Erythroblast (primary cell): ENCODE measurements at regions not wholly inside any gene's neighbourhood (a gene's known extent, or its start where the extent isn't known, plus 50 kb on each side); places are given as distances from the start of the nearest gene placed in this dataset.
A peak's percentile ranks its signal among the peaks of the same experiment; 100 is the strongest.
"Not testable (repeated sequence)": the region's sequence is repeated elsewhere in the genome, so short reads cannot be mapped to it uniquely, and the experiment has no call there.

Experiments used
- DNase-seq, 2 experiments: peaks; one replicate each; lab custom pipeline; 2025; lab: John Stamatoyannopoulos, UW
- GATA1 ChIP-seq: IDR thresholded peaks from 2 replicates; pipeline ENCODE4 v1.6.1; 2011; ENCODE audit warnings: low read depth, mild to moderate bottlenecking, control low read depth, low read length, moderate library complexity
- POLR2A ChIP-seq: IDR thresholded peaks from 2 replicates; pipeline ENCODE4 v1.6.1; 2011; ENCODE audit warnings: mild to moderate bottlenecking, low read length

DNA sequence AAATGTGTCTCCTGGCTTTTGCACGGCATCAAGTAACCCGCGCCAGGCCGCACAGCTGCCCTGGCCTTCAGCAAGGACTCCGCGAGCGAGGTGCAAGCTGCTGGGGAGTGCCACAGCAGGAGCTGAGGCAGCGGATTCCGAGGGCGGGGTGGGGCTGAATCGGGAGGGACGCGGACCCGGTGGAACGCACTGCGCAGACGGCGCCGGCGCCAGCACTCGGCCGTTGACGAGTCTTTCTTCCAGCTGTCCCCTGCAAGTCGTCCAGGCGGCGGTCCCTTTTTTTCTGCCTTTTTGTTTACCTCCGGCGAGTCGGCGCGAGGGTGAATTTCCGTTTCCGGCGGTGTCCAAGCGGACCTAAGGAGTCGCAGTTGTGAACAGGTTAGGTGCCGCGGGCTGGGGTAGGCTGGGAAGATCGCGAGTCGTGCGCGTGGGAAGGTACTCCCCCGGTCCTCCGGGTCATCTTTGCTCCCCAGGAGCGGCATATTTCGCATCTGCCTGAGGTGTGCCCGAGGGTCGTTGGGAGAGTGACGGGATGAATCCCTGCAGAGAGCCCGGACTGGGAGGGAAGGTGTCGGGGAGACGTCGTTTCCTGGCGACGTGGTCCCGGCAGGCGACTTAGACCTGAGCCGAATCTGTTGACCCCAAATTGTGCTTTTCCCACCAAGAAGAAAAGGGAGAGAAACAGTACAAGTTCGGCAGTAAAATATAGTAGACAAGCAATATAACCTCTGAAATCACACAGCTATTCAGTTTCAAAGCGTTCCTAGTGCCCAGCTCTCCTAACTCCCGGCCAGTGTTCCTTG, 124.5 kb upstream of the PTPN20 start:
- peak; percentile 48 for TF ChIP-seq POLR2A
- DNase-seq, result peak; percentile 73 to 79

DNA sequence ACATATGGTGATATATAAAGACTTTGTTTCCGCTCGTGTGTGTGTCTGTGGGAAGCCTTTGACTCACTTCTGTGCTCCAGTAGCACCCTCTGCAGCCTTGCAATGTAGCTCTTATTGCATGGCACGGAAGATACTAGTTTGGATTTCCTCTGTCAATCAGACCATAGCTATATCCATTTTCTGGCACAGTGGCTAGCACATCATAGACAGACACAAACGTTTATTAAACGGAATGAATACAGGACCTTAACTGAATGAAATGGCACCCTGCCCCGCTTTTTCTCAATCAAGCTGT, 124.0 kb upstream of the PTPN20 start:
- TF ChIP-seq POLR2A, result no peak
- no peak for TF ChIP-seq GATA1
- peak; percentile 62 to 63 for DNase-seq

DNA sequence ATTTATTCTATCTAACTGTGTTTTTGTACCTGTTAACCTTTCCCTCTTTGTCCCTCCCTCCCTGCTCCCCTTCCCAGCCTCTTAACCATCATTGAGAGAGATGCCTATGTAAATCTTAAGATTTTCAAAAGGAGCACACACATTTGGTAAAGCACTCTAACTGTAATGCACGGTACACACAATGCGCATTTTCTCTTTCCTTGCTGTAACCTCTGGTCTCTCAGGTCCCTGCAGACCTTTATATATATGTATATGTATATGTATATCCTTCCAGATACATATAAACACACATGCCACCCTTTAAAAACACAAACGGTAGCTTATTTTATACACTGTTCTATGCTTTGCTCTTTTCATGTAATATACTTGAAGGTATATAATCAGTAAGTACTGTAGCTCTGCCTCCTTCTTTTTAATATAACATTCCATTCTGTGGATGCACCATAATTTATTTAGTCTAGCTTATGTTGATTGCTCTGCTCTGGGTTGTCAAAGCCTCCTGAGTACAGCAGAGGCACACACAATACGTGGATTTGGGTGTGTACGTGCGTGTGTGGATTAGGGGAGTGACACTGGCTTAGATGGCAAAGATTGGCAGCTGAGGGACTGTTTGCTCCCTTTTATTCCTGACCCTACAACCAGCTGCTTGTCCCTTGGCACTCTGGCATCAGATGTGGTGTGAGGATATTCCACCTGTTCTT, 118.4 kb upstream of the PTPN20 start:
- DNase-seq, result not testable (repeated sequence)

DNA sequence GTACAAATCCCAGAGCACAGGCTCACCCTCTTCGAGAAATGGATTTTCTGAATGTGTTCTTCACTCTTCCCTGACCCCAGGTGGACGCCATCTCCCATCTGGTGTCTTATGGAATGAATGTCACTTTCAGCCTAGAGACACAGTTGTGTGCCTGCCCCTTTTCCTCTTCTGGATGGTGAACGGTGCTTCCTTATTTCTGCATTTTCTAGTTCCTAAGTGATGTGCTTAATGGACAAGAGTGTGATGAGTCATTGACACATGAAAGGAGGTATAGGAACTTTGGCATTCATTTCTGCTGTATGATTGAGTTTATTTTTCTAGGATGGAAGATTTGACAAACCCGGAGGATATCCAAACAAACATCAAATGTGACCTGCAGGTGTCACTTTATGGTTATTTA, 114.9 kb upstream of the PTPN20 start:
- DNase-seq, result peak in 1 of 2 experiments; percentile 11

DNA sequence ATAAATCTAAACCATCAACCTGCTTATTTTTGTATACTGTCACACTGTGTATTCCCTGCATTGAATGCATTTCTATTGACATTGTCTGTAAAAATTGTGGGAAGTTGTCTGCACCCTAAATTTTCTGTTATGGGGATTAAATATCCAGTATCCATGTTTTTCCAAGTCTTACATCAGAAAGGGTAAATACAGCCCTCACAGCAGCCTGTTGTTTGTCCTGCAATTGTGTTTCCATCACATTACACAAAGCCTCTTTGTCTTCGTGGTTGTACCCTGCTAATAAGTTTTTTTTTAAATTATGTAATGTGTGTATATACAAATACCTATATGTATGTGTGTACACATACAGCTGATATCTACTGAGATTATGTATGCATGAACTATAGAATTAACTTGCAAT, 109.2 kb upstream of the PTPN20 start:
- DNase-seq, result not testable (repeated sequence)

DNA sequence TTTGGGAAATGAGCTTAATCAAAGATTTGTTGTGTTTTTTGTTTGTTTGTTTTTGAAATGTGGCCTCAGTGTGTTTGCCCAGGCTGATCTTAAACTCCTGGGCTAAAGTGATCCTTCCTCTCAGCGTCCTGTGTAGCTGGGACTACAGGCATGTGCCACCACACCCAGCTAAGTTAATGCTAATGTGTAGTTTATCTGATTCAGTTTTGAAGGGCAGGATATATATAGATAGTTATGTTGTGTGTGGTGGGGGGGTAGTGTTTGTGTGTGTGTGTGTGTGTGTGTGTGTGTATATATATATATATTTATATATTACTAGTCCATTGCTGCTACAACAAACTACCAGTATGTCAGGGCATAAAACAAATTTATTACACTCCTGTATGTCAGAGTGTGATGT, 108.1 kb upstream of the PTPN20 start:
- DNase-seq, result peak; percentile 34 to 65

DNA sequence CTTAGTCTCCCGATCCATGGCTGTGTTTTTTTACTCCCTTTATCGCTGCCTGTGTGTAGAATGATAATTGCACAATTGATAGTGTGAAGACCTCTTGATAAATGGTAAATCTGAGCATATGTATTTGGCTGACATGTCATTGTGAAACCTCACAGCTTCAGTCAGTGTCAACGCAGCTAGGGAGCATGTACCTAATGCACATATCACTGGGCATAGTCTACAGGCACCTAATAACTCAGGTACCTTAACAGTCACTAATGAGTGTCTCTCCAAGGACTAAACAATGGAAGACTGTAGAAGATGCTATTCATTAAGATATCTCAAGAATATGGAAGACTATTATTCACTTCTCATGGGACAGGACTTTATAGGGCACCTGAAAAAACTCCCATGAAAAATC, 101.0 kb upstream of the PTPN20 start:
- DNase-seq, result not testable (repeated sequence)

DNA sequence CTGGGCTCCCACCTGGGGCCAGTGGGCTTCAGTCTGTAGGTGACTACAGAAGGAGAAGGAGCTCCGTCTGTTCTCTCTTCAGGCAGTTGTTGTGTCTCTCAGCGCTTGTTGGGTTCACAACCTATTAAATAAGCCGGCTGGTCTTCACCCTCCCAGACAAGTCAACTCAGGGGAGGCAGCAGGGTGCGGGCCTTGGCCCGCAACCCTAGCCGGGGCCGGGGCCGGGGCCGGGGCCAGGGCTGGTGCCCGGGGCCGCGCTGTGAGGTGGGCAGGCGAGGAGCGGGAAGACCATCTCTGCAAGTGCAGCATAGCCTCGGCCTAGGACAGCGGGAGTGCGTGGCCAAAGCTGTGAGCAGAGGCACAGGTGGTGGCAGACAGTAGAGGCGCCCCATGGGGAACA, 95.1 kb upstream of the PTPN20 start:
- DNase-seq, result not testable (repeated sequence)

DNA sequence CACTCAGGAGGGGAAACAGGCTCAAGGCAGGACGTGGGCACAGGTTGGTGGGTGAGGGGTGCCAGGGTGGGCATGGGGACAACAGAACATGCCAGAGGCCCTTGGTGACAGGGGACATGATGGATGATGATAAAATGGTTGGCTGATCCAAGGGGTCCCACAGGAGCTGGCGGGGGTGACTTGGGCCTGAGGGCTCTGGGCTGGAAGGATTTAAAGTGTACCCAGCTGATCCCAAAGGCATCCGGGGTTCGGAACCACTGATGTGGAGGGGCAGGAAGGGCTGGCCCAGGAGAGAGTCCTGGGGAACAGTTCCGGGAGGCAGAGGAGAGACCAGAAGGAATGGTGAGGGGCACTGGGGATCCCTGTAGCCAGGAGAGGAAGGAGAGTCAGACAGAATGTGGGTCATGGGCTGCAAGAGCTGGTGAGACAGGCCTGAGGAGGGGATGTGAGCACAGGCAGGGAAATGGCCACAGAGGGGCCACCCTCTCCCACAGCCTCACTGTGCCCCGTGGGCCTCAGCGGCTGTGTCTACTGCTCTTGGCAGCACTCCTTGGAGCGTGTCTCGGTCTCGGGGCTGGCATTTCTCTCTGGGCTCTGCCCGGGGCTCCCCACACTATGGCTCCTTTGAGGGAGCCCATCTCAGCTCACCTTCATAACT, 70.7 kb upstream of the PTPN20 start:
- DNase-seq, result not testable (repeated sequence)

DNA sequence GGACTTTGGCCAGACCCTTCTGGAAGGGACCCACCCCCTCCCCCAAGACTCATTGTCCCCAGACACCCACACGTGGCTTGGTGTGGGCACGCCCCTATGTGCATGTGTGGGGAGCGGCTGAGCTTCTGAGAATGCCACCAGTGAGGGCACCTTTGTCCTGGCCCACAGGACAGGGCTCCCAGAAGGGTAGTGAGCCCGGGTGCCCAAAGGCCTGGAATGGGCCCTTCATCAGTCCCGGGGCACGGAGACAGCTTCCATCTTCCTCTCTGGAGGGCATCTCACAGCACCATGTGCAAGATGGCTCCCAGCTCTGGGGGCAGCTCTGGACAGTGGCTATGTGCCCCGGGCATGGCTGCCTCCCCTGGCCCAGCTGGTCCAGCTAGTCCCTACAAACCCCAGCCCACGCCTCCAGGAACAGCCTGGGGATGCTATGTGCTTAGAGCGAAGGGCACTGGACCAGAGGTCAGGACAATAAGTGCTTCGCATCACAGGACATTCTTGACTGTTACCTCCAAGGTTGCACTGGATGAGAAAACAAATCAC, 70.1 kb upstream of the PTPN20 start:
- not testable (repeated sequence) for DNase-seq

DNA sequence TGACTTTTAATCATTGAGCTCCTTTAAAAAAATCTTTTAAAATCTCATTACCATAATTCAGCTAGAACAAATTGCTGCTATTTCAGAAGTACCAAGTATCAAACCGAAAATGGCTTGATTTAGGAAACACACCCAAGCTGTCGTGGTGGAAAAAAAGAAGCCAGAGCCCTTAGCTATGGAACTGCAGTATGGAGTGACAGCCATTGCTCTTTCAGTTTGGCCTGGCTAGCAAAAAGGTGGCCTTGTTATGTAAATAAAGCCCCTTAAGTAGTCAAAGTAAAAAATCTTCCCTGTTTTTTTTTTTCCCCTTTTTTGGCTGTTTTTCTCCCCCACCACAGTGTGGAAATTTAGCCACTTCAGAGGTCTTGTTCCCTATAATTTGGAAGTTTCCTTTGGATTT, 66.0 kb upstream of the PTPN20 start:
- DNase-seq, result not testable (repeated sequence)

DNA sequence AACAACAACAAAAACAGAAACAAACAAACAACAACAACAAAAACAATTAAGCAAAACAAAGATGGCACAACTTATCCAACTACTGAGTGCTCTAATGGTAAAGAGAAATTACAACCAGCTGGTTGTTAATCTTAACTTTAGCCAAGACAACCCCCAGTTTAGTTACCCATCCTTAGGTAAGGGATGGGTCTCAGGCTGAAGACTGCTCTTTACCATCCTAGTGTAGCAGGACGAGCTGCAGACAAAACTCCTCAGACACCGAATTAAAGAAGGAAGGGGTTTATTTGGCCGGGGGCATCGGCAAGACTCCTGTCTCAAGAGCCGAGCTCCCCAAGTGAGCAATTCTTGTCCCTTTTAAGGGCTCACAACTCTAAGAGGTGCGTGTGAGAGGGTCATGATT, 65.6 kb upstream of the PTPN20 start:
- DNase-seq, result not testable (repeated sequence)

DNA sequence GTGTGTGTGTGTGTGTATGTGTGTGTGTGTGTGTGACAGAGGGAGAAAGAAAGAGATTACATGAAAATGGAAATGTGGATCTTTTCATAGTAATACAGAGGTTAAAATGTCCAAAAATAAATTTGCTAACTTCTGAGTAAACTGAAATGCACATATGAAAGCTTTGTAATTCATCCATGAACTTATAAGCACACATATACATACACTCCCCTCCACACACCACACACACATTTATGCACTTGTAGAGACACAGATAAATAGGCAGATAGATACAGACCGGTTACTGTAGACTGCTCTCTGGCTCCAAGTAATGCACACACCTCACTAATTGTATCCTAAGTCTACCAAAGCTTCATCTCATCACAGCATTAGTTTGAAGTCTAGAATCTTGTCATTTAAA, 50.5 kb upstream of the PTPN20 start:
- not testable (repeated sequence) for DNase-seq
